SK-N-SH (cell line): ENCODE measurements at regions not wholly inside any gene's neighbourhood (a gene's known extent, or its start where the extent isn't known, plus 50 kb on each side); places are given as distances from the start of the nearest gene placed in this dataset.

Source experiments
- CTCF ChIA-PET: fragments of 300-600, 350-600 bp; formaldehyde crosslinking; extraction: SDS; loops from one replicate; lab custom pipeline; 2021; lab: Yijun Ruan, JAX
- POLR2A ChIA-PET: fragments of 350-600 bp; sonication (Branson Sonifier 250); formaldehyde crosslinking; extraction: SDS; loops from one replicate; lab custom pipeline; 2020; ENCODE audit warnings: antibody characterized with exemption, inconsistent platforms; lab: Yijun Ruan, JAX
- DNase-seq: peaks from one replicate; pipeline ENCODE4 v3.0.0; 2012
- H2AFZ ChIP-seq: fragments of 200-600 bp; sonication (generic); 2 replicates; pipeline ENCODE4 v1.8.1; 2016; ENCODE audit warnings: antibody characterized with exemption, mild to moderate bottlenecking, low read depth
- H3F3A ChIP-seq: fragments of 200-600 bp; sonication (generic); replicated peaks from 2 replicates; pipeline ENCODE3; 2016; ENCODE audit warnings: antibody characterized with exemption, mild to moderate bottlenecking; ENCODE audit not compliant: insufficient read depth
- H3K27ac ChIP-seq, 2 experiments: fragments of 200-500 bp in 1 of 2; fragments of 200-600 bp in 1 of 2; sonication (Bioruptor generic) in 1 of 2; sonication (generic), shearing (Covaris generic) in 1 of 2; 2 replicates each; pipeline versions ENCODE4 v1.5.1 to v1.6.1; 2014 to 2016; ENCODE audit warnings: low read depth in 2 of 2, inconsistent platforms in 1 of 2, low read length in 1 of 2, mild to moderate bottlenecking in 1 of 2, mixed read lengths in 1 of 2
- H3K27me3 ChIP-seq: fragments of 200-600 bp; sonication (generic), shearing (Covaris generic); 2 replicates; pipeline ENCODE4 v1.6.1; 2016; ENCODE audit warnings: mixed run types; ENCODE audit not compliant: insufficient read depth
- H3K36me3 ChIP-seq, 2 experiments: fragments of 200-500 bp in 1 of 2; fragments of 200-600 bp in 1 of 2; sonication (Bioruptor generic) in 1 of 2; sonication (generic) in 1 of 2; replicated peaks in 1 of 2; 2 replicates each; pipeline versions ENCODE3 to v1.5.1; 2014 to 2016; ENCODE audit warnings: low read length in 1 of 2, mild to moderate bottlenecking in 1 of 2; ENCODE audit not compliant: insufficient read depth in 2 of 2, control insufficient read depth in 1 of 2
- H3K4me1 ChIP-seq, 2 experiments: fragments of 200-500 bp in 1 of 2; fragments of 200-600 bp in 1 of 2; sonication (Bioruptor generic) in 1 of 2; sonication (generic), shearing (Covaris generic) in 1 of 2; 2 replicates each; pipeline versions ENCODE4 v1.5.1 to v1.6.1; 2014 to 2016; ENCODE audit warnings: low read depth in 1 of 2, low read length in 1 of 2, mixed run types in 1 of 2; ENCODE audit not compliant: insufficient read depth in 2 of 2, control insufficient read depth in 1 of 2
- H3K4me2 ChIP-seq: fragments of 200-600 bp; sonication (generic), shearing (Covaris generic); 2 replicates; pipeline ENCODE4 v1.6.1; 2017; ENCODE audit warnings: mixed run types
- H3K4me3 ChIP-seq, 2 experiments: fragments of 200-500 bp in 1 of 2; fragments of 200-600 bp in 1 of 2; sonication (Bioruptor generic) in 1 of 2; sonication (generic), shearing (Covaris generic) in 1 of 2; 2 replicates each; pipeline versions ENCODE4 v1.5.1 to v1.8.1; 2014 to 2016; ENCODE audit warnings: low read depth in 2 of 2, inconsistent platforms in 1 of 2, low read length in 1 of 2, mild to moderate bottlenecking in 1 of 2, mixed read lengths in 1 of 2, moderate library complexity in 1 of 2
- H3K79me2 ChIP-seq: fragments of 200-600 bp; sonication (generic); 2 replicates; pipeline ENCODE4 v1.8.1; 2017; ENCODE audit warnings: mild to moderate bottlenecking; ENCODE audit not compliant: insufficient read depth
- H3K9ac ChIP-seq: fragments of 200-600 bp; sonication (generic); 2 replicates; pipeline ENCODE4 v1.6.1; 2017; ENCODE audit warnings: mixed run types
- H3K9me2 ChIP-seq: fragments of 200-600 bp; sonication (generic); 2 replicates; pipeline ENCODE4 v1.6.1; 2017; ENCODE audit warnings: mixed run types
- H3K9me3 ChIP-seq: fragments of 200-600 bp; sonication (generic); 2 replicates; pipeline ENCODE4 v1.6.1; 2017; ENCODE audit warnings: mixed run types, mild to moderate bottlenecking, moderate library complexity
- H4K20me1 ChIP-seq: fragments of 200-600 bp; sonication (generic); 2 replicates; pipeline ENCODE4 v1.6.1; 2017; ENCODE audit warnings: mild to moderate bottlenecking, mixed run types; ENCODE audit not compliant: insufficient read depth
- CTCF ChIP-seq: fragments of 200-600 bp; sonication (generic); IDR thresholded peaks from 2 replicates; pipeline ENCODE4 v1.6.1; 2017; ENCODE audit warnings: antibody characterized with exemption, mild to moderate bottlenecking, moderate library complexity
- EZH2phosphoT487 ChIP-seq: fragments of 200-600 bp; sonication (generic); IDR thresholded peaks from 2 replicates; pipeline ENCODE4 v1.6.1; 2017; ENCODE audit warnings: low read depth, mixed run types, mild to moderate bottlenecking, antibody characterized with exemption, moderate library complexity, borderline replicate concordance
- FOSL2 ChIP-seq: IDR thresholded peaks from 2 replicates; pipeline ENCODE4 v1.4.0; 2012; ENCODE audit warnings: low read depth, mild to moderate bottlenecking, moderate library complexity, borderline replicate concordance
- FOXJ3 ChIP-seq: sonication (generic); formaldehyde crosslinking; IDR thresholded peaks from 2 replicates; pipeline ENCODE4 v1.5.1; 2020; ENCODE audit warnings: mild to moderate bottlenecking, missing genetic modification reagents
- FOXM1 ChIP-seq: IDR thresholded peaks from 2 replicates; pipeline ENCODE4 v1.4.0; 2012; ENCODE audit warnings: low read depth, mild to moderate bottlenecking
- GABPA ChIP-seq: IDR thresholded peaks from 2 replicates; pipeline ENCODE4 v1.4.0; 2012; ENCODE audit warnings: low read depth, mild to moderate bottlenecking
- IRF3 ChIP-seq: fragments of 150-350 bp; IDR thresholded peaks from 2 replicates; pipeline ENCODE4 v1.6.1; 2016; ENCODE audit warnings: mild to moderate bottlenecking, low read depth, low read length
- JUND ChIP-seq: IDR thresholded peaks from 2 replicates; pipeline ENCODE4 v1.4.0; 2012
- MEF2A ChIP-seq: IDR thresholded peaks from 2 replicates; pipeline ENCODE4 v1.4.0; 2012; ENCODE audit warnings: low read depth, borderline replicate concordance
- MXI1 ChIP-seq: IDR thresholded peaks from 2 replicates; pipeline ENCODE4 v1.6.1; 2012; ENCODE audit warnings: mild to moderate bottlenecking, low read depth, low read length, improper control_type of control experiment
- NRF1 ChIP-seq: IDR thresholded peaks from 2 replicates; pipeline ENCODE4 v1.6.1; 2012; ENCODE audit warnings: low read depth, mild to moderate bottlenecking, low read length
- PBX3 ChIP-seq: IDR thresholded peaks from 2 replicates; pipeline ENCODE4; 2012
- POLR2AphosphoS5 ChIP-seq: IDR thresholded peaks from 2 replicates; pipeline ENCODE4 v1.6.1; 2012; ENCODE audit warnings: low read depth, low read length
- RCOR1 ChIP-seq: fragments of 150-350 bp; IDR thresholded peaks from 2 replicates; pipeline ENCODE4 v1.6.1; 2017; ENCODE audit warnings: antibody characterized with exemption, low read length
- WGBS: methylation state at CpG from one replicate; pipeline ENCODE4 v1.1.6; 2017; ENCODE audit warnings: low lambda C conversion rate; 5-methylcytosine and 5-hydroxymethylcytosine counted together
- TF ChIP-seq, protein P1 (sequence below): IDR thresholded peaks from 2 replicates; pipeline ENCODE4 v1.4.0; 2012; ENCODE audit warnings: low read depth, borderline replicate concordance
- TF ChIP-seq, protein P2 (sequence below): IDR thresholded peaks from 2 replicates; pipeline ENCODE4 v1.4.0; 2012; ENCODE audit warnings: low read depth, borderline replicate concordance

DNA sequence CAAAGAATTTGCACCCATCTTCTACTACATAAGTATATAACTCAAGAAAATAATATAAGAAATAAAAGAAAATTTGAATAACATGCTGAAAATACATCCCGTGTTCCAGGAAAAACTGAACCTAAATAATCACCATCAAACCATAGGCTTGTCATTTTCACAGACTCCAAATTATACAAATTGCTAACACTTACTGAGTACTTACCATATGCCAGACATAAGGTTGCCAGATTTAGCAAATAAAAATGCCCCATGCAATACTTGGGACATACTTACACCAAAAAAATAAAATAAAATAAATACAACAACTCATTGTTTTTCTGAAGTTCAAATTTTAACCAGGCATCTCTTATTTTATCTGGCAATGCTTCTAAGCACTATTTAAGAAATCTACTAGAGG lies 760.4 kb upstream of the SEMA6D start:
- H3F3A ChIP-seq, result no peaks in the 10 kb centered on the region
- H3K79me2 ChIP-seq, result no peaks in the 10 kb centered on the region
- H3K9ac ChIP-seq, result no peak overlapping the region
- WGBS, result 49% methylated on average over 1 of the region's 1 CpG
- H3K27ac ChIP-seq, result no peak overlapping the region
- ChIA-PET POLR2A (no interaction called here), CTCF (no interaction called here)
- no peak overlapping the region for H2AFZ ChIP-seq
- no peaks in the 10 kb centered on the region for H3K27me3 ChIP-seq
- H3K36me3 ChIP-seq, result no peaks in the 10 kb centered on the region
- no peak overlapping the region for H3K4me2 ChIP-seq
- H3K4me3 ChIP-seq, result no peak overlapping the region
- H3K9me2 ChIP-seq, result no peaks in the 10 kb centered on the region
- no peaks in the 10 kb centered on the region; a peak in 1 of 4 replicates for H3K4me1 ChIP-seq
- DNase-seq, result no peak
- TF ChIP-seq IRF3 (no peak), CTCF (no peak), JUND (no peak), GABPA (no peak), PBX3 (no peak), POLR2AphosphoS5 (no peak), RCOR1 (no peak), FOXM1 (no peak), MXI1 (no peak), MEF2A (no peak), FOSL2 (no peak), FOXJ3 (CRISPR knock-in tag) (no peak), EZH2phosphoT487 (no peak), NRF1 (no peak)
- TF ChIP-seq, protein P1, sequence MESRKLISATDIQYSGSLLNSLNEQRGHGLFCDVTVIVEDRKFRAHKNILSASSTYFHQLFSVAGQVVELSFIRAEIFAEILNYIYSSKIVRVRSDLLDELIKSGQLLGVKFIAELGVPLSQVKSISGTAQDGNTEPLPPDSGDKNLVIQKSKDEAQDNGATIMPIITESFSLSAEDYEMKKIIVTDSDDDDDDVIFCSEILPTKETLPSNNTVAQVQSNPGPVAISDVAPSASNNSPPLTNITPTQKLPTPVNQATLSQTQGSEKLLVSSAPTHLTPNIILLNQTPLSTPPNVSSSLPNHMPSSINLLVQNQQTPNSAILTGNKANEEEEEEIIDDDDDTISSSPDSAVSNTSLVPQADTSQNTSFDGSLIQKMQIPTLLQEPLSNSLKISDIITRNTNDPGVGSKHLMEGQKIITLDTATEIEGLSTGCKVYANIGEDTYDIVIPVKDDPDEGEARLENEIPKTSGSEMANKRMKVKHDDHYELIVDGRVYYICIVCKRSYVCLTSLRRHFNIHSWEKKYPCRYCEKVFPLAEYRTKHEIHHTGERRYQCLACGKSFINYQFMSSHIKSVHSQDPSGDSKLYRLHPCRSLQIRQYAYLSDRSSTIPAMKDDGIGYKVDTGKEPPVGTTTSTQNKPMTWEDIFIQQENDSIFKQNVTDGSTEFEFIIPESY, result no peak
- TF ChIP-seq, protein P2, sequence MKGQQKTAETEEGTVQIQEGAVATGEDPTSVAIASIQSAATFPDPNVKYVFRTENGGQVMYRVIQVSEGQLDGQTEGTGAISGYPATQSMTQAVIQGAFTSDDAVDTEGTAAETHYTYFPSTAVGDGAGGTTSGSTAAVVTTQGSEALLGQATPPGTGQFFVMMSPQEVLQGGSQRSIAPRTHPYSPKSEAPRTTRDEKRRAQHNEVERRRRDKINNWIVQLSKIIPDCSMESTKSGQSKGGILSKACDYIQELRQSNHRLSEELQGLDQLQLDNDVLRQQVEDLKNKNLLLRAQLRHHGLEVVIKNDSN, result no peak
- no peaks in the 10 kb centered on the region for H3K9me3 ChIP-seq
- H4K20me1 ChIP-seq, result no peaks in the 10 kb centered on the region
